H4 (cell line): ENCODE measurements at regions not wholly inside any gene's neighbourhood (a gene's known extent, or its start where the extent isn't known, plus 50 kb on each side); places are given as distances from the start of the nearest gene placed in this dataset.
"Not testable (repeated sequence)": the region's sequence is repeated elsewhere in the genome, so short reads cannot be mapped to it uniquely, and the experiment has no call there.

ENCODE experiments used
- DNase-seq: peaks from one replicate; pipeline ENCODE4 v3.0.0-alpha.2; 2015; ENCODE audit warnings: low spot score

GRCh38 chr9:78383130-78383529, 86.2 kb downstream of the PSAT1 start:
- DNase-seq = no peak

GRCh38 chr9:78386348-78386747, 89.4 kb downstream of the PSAT1 start:
- DNase-seq = no peak

GRCh38 chr9:78386773-78387172, 89.8 kb downstream of the PSAT1 start:
- DNase-seq = no peak

GRCh38 chr9:78393340-78393739, 96.4 kb downstream of the PSAT1 start:
- DNase-seq = no peak

- no peak for DNase-seq
Observed at GRCh38 chr9:78393932-78394331, 97.0 kb downstream of the PSAT1 start.

- no peak for DNase-seq
Observed at GRCh38 chr9:78396087-78396486, 99.2 kb downstream of the PSAT1 start.

- DNase-seq = no peak
Observed at GRCh38 chr9:78397045-78397444, 100.1 kb downstream of the PSAT1 start.

GRCh38 chr9:78397454-78397853, 100.5 kb downstream of the PSAT1 start:
- DNase-seq = no peak

- DNase-seq = no peak
Observed at GRCh38 chr9:78399153-78399552, 102.2 kb downstream of the PSAT1 start.

- DNase-seq = no peak
Observed at GRCh38 chr9:78400496-78400895, 103.6 kb downstream of the PSAT1 start.

GRCh38 chr9:78405461-78405860, 108.5 kb downstream of the PSAT1 start:
- no peak for DNase-seq

GRCh38 chr9:78406146-78406545, 109.2 kb downstream of the PSAT1 start:
- DNase-seq = no peak

GRCh38 chr9:78406933-78407332, 110.0 kb downstream of the PSAT1 start:
- no peak for DNase-seq

- no peak for DNase-seq
Observed at GRCh38 chr9:78407636-78408312, 110.8 kb downstream of the PSAT1 start.

- no peak for DNase-seq
Observed at GRCh38 chr9:78408388-78408787, 111.5 kb downstream of the PSAT1 start.

- not testable (repeated sequence) for DNase-seq
Observed at GRCh38 chr9:78409928-78410510, 113.1 kb downstream of the PSAT1 start.

- DNase-seq = no peak
Observed at GRCh38 chr9:78422309-78422708, 125.4 kb downstream of the PSAT1 start.

GRCh38 chr9:78424299-78424698, 127.4 kb downstream of the PSAT1 start:
- DNase-seq = no peak

- DNase-seq = no peak
Observed at GRCh38 chr9:78428640-78429039, 131.7 kb downstream of the PSAT1 start.

GRCh38 chr9:78430387-78430786, 133.5 kb downstream of the PSAT1 start:
- no peak for DNase-seq

- DNase-seq = not testable (repeated sequence)
Observed at GRCh38 chr9:78431039-78431438, 134.1 kb downstream of the PSAT1 start.

- DNase-seq = no peak
Observed at GRCh38 chr9:78436873-78437272, 139.9 kb downstream of the PSAT1 start.

- DNase-seq = no peak
Observed at GRCh38 chr9:78437296-78437695, 140.4 kb downstream of the PSAT1 start.

- DNase-seq = no peak
Observed at GRCh38 chr9:78437806-78438205, 140.9 kb downstream of the PSAT1 start.
